ENCODE measurements at regions not wholly inside any gene's neighbourhood (a gene's known extent, or its start where the extent isn't known, plus 50 kb on each side); places are given as distances from the start of the nearest gene placed in this dataset.
A peak's percentile ranks its signal among the peaks of the same experiment; 100 is the strongest.
"Not testable (repeated sequence)": the region's sequence is repeated elsewhere in the genome, so short reads cannot be mapped to it uniquely, and the experiment has no call there.

DNA sequence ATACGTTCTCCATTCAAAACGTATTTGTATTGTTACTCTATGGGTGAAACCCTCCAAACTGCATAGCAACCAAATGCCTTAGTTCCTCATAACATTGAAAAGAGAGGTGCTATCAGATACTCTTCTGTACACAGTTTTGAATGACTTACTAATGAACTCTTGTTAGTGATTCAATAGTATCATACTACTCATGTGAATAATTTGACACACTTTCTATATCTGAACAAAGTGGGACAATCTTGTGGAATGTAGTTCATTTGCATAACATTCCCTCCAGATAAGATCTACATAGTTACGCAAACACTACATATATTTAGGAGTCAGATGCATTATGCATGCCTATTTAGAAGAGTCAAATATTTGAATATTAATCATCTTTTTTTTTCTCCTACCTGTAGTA is 232.0 kb upstream of the NRXN1 start:
- no peak for DNase-seq (ENCODE audit: low read depth)

DNA sequence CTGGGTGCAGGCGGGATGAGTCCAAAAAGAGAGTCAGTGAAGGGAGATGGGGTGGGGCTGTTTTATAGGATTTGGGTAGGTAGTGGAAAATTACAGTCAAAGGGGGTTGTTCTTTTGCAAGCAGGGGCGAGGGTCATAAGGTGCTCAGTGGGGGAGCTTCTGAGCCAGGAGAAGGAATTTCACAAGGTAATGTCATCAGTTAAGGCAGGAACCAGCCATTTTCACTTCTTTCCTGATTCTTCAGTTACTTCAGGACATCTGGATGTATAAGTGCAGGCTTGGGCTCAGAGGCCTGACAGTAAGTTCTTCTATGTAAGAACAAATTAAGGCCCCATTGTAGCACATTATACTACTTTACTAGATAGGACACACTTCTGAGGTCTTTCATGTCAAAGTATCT is 231.2 kb upstream of the NRXN1 start:
- not testable (repeated sequence) for DNase-seq (ENCODE audit: low read depth)

DNA sequence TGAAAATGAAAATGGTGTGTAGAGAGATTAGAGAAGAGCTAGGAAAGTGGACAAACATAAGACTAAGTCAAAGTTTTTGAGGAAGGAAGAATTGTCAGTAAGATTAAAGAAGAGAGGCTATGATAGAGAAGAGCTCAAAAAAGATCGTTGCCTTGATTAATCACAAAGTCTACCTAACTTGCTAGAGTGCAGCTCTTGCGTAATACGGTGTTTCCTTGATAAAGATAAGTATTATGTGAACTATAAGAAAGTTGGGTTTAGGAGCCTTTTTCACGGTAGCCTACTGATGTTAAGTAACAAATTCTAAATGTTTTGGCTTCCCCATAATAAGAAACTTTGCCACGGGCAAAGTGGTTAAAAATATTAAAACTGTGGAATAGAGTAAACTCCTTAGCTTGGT is 226.4 kb upstream of the NRXN1 start:
- no peak for DNase-seq (ENCODE audit: low read depth)

DNA sequence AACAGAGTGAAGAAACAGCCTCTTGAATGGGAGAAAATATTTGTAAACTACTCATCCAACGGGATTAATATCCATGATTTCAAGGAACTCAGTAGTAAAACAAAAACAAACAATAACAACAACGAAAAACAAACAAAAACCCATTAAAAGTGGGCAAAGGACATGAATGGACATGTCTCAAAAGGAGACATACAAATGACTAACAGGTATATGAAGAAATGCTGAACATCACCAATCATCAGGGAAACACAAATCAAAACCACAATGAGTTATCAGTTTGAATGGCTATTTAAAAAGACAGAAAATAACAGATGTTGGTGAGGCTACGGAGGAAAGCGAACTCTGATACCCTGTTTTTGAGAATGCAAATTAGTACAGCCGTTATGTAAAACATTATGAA is 224.8 kb upstream of the NRXN1 start:
- peak; percentile 45 for DNase-seq (ENCODE audit: low read depth)

DNA sequence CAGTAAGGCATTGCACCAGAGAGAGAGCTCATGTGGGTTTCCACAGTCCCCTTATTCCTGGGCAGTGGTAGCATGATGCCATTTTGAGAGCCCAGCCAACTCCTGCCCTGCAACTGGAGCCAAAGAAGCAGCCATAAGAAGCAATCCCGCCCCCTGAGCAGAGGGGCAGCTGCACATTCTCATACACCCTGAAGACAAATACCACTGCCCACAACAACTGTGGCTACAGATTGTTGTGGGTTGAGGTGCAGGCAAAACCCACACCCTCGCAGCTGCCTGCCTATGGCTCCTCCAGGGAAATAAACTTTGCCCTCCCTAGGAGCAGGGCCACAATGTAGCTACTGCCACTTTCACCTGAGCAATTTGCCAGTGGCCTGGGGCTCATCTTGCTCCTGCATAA is 219.4 kb upstream of the NRXN1 start:
- DNase-seq (ENCODE audit: low read depth) = peak; percentile 56

DNA sequence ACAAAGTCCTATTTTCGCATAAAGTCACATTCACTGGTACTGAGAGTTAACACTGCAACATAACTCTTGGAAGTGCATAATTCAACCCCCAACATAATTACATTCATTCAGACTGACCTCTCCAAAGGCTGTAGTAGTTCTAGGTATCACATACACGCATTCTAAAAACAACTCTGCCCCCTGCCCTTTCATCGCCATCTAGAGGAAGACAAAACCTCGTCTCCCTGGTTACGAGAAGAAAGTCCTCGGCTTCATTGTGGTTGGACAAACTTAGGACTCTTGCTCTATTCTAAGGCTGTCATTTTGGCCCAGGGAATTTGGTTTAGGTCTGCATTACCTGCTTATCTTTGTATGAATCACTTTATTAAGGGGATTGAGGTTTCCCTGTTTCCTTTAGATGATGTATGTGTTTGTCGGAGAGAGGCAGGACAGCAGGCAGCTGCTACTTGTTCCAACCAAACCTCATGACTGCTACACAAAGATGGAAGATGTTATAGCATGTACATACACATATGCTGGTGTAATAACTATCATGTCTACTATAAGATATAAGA is 215.4 kb upstream of the NRXN1 start:
- no peak for DNase-seq (ENCODE audit: low read depth)

DNA sequence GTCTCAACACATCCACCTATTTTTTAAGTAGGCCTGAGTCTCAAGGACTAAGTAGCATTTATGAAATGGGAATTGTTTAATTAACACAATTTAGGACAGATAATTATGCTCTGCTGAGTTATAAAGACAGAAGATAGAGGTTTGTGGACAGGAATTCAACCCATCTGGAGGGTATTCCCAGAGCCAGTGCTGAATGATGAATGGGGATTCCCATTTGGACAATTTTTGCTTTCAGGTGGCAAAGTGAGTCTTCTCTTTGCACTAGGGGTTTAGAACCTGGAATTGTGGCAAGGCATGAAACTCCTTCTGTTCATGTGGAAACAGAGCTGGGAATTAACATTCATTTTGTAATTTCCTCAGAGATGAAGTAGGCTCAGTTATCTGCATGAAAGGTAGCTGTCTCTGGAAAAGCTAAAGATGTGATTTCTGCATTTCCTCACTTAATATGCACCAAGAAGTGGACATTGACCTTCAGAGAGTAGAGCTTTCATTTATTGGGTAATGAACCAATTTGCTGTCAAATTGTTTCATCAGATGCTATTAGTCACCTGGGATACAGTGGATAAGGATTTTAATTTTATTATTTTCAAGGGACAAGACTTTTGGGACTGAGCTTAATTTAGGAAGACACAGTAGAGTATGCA is 212.1 kb upstream of the NRXN1 start:
- no peak for DNase-seq (ENCODE audit: low read depth)

DNA sequence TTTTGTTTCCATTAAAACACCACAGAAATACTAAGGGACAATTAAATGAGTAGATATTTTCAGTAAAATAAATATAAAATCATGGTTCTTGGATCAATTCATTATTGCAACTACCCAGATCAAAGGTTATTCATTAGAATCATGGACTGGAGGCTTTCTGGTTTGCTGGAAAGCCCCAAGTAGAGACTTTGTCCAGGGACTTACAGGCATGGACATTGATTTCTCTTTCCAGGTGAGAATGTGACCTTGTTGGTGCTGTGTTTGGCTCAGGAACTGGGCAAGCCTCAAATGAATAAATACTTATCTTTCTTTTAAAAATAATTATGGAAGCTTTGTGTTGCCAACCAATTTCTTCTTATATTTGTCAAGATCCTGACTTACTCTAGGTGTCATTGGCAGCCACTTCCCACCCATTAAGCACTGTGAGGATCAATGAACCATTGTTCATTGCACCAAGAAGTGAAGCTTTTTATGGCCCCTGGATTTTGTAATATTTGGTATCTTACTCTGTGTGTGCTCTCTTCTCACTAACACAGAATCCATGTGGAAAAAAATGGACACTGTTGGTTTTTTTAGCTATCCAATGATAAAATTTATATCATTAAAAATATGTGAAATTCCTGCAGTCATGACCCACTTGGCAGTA is 205.8 kb upstream of the NRXN1 start:
- DNase-seq (ENCODE audit: low read depth) = no peak

DNA sequence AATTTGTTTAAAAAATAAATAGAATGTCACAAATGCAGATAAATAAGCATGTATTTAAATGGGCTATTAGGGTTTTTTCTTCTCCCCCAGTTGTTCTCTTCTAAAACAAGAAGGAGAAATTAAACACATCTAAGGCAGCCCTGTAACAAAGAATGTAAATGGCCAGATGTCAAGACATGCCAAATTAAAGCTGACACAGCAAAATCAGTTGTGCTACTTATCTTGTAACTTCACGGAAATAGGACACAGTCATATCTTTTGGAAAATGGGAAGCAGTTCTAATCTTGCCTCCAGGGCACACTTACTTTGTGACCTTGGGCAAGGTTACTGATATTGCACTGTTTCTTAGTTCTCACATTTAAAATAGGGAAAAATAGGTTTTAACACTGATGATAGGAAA is 200.1 kb upstream of the NRXN1 start:
- DNase-seq (ENCODE audit: low read depth) = no peak

DNA sequence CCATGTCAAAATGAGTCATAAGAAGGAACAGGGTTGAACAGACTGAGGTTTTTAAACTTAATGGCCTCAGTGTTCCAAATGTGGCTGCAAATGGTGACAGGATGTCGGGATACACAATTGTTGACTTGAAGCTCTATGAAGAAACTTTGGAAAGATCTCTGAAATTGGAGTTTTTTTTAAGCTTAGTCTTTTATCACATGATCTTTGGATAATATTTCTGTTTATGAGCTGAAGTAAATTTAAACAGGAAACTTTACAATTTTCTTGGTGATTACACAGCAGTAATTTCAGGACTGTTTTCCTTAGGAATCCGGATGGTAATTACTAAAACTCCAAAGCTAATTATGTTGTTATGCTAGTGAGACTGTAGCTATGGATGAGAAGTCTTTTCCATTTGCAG is 199.1 kb upstream of the NRXN1 start:
- peak; percentile 5 for DNase-seq (ENCODE audit: low read depth)

DNA sequence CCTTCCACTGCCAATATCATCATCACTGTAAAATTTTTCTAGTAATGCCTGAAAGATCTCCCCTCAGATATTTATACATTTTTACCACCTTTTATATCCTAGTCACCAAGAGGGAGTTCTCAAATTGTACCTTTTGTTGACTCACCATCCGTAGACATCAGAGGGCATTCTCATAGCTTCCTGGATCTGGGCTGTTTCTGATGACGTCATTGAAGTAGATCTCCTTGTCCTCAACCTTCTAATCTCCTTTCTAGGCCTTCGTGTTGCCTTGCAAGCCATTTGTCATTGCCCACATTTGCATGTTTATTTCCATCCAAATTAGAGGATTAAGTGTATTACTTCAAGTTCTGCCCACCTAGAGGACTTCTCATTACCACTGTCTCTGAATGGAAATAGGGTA is 193.4 kb upstream of the NRXN1 start:
- peak; percentile 8 for DNase-seq (ENCODE audit: low read depth)

DNA sequence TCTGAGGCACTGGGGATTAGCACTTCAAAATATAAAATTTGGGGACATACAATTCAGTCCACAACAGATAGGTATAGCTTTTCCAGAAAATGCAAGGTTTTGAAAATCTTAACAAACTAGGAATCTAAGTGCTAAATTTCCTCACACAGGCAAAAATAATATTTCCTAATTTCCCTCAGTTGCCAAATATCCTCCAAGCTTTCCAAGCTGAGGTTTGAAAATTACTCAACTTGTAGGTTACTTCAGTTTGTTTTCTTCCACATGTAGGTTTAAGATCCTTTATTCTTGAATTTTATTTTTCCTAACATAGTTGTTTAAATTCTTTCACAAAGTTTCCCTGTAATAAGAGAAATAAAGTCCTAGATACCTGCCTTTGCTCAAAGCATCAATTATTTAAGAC is 192.9 kb upstream of the NRXN1 start:
- no peak for DNase-seq (ENCODE audit: low read depth)

DNA sequence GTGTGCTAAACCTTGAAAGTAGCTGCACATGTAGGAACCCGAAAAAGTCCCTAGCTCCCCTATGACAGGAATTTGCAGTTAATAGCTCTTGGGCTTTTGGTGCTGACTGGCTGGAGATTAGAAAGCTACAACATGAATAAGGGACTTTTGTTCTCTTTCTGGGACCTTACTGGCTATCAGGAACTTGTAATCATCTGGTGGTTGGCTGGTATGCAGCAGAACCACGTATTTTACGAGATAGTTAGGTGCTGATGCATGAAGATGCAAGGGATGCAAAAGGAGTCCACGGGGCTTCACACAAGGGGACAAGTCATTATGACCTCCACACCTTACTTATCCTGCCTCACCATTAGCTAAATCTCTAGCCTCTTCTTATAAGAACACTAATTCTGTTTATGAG is 190.2 kb upstream of the NRXN1 start:
- no peak for DNase-seq (ENCODE audit: low read depth)

DNA sequence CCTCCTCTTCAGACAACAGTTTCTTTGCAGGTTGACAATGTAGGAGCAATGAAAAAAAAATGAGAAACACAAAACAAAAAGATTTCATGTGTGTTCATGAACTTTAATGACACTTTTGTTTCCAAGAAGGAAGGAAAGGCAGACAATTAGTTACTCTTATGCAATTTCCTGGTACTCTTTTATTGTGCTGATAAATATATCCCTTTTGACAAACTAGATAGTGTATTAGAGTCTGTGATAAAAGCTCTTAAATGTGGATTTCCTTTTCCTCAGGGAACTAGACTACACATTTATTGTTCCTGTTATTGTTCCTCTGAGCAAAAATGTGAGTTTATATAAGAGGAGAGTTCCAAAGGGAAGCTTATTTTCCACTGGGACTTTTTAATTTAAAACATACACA is 188.7 kb upstream of the NRXN1 start:
- no peak for DNase-seq (ENCODE audit: low read depth)

DNA sequence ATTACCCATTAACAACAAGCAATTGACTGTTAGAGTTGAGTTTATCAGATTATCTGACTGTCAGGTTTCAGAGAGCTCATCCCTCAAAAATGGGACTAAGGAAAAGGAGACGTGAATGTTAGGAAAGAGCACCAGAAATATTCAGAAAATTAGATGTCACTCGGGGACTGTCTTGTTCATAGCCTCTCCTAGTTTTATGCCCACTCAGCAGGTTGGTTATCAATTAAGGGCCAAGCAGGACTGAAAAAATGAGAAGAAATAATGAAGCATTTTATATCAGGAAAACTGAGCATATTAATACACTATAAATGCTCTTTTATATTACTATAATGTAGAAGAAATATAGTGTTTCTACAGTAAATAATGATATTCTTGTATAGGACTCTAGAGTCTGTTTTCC is 188.1 kb upstream of the NRXN1 start:
- DNase-seq (ENCODE audit: low read depth) = no peak

DNA sequence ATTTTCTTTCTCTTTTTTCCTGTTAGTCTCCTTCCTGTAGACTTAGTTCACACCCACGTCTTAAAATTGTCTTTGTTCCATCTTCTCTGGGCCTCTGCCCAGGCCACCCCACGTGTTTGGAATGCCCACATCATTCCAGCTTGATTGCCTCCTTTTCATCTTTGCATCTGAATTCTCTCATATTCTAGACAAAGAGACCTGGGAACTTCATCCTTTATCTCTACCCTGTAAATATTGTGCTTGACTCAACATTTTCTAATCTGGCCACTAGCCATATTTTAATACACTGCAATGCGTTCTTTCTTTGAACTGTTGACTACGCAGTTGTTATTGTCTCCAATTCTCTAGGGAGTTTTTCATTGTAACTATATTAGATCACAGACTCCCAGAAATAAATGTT is 187.5 kb upstream of the NRXN1 start:
- DNase-seq (ENCODE audit: low read depth) = peak; percentile 10

DNA sequence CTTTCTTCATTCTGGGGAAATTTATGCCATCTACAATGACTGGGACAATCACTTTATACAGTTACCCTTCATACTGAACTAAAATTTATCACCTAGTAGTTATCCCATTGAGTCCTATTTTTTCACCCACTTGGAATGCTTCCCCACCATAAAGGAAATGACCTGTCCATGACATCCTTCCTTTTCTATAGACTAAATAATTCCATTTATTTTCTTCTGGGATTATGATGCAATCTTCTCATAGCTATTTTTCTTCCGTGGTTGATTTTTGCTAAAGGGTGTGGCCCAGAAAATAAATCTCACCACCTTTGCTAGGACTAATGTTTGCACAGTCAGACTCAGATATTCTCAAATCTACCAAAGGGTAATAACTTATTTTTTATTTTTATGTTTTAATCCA is 186.1 kb upstream of the NRXN1 start:
- DNase-seq (ENCODE audit: low read depth) = no peak

DNA sequence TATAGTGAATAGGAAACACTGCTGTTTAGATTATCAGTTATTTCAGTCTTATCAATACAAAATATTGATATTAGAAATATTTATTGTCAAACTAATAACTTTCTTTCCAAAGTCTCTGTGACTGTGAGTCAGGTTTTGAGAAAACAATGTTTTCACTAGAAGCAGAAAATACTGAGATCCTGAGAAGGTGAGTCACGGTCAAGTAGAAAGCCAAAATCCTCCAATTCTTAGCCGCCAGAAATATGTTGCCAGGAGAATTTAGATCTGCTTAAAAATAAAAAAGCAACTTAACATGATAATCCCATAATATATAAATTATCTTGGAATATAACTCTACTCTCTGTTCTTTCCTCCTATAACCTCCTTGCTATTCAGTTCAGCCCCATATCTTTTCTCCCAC is 181.9 kb upstream of the NRXN1 start:
- DNase-seq (ENCODE audit: low read depth) = no peak

DNA sequence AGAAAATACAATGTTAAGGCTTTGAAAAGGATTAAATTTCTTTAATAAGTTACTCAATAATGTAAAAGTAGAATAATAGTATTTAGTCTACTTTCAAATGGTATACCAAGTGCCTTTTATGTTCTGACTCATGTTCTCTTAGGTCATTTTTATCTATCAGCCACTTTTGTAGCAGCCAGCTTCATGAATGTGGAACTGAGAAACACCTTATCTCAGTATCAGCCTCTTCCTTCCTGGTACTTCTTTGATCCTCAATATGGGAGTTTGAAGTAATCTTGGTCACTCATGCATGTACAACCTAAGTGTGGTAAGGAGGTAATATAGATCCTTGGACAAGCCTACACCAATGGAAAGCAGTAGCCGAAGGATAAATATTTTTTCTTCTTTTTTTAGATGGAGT is 180.4 kb upstream of the NRXN1 start:
- no peak for DNase-seq (ENCODE audit: low read depth)

DNA sequence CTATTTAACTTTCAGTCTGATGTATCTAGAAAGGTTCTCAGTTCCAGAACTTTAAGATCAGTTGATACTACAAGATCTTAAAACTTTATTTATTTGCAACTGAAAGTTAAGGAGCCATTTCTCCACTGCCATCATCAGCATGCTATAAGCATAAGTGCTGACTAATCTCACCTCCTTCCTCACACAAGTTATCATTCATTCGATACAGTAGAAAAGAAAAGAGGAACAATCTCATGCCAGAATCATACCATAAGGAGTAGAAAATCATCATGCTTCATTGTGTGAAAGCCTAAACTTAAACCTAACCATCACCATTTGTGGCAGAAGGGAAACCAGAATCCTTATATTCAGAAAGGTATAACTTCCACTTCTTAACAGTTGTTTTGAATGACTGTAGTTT is 176.6 kb upstream of the NRXN1 start:
- no peak for DNase-seq (ENCODE audit: low read depth)

DNA sequence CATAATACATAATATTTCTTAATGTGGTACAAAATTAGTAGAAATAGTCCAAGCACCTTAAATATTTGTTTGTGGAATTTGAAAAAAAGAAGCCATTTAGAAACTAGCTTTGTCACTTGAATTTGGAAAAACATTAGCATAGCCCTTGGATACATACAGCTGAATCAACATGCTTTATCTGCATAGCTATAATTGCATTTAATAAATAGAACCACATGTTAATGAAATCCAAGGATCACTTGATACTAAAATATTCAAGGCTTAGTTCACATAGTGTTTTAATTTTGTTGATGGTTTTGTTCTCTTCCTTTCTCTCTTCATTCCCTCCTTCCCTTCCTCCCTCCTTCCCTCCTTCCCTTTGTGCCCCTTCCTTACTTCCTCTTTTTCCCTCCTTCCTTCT is 169.4 kb upstream of the NRXN1 start:
- no peak for DNase-seq (ENCODE audit: low read depth)

DNA sequence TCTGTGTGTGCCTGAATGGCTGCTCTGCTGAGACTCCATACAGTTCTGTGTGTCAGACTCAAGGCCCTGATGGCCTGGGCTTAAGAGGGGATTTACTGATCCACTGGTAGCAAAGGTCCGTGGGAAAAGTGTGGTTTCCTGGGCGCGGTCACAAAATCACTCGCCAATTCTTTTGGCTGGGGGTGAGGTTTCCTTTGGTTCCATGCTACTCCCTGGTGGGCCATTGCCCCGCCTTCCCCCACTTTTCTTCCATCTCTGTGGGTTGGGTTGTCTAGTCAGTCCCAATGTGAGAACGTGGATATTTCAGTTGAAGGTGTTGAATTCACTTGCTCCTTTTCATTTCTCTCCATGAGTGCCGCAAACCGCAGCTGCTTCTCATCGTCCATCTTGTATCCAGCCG is 162.7 kb upstream of the NRXN1 start:
- DNase-seq (ENCODE audit: low read depth) = no peak

DNA sequence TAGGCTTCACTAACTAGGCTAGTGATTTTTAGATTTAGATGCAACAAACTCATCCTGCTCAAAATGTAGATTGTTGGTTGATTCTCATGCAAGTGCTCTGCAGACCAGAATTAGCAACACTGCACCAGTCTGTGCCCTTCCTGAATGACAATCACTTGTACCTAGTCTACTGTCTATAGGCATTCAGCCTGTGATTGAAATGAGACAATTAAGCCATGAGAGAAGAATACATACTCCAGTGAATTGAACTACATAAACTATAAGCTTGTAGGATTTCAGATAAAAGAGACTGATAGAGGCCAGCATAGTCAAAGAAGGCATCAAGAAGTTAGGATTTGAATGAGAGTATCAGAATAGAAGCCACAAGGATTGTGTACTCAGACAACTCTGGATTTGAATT is 138.3 kb upstream of the NRXN1 start:
- no peak for DNase-seq (ENCODE audit: low read depth)
